ENCODE measurements at regions not wholly inside any gene's neighbourhood (a gene's known extent, or its start where the extent isn't known, plus 50 kb on each side); places are given as distances from the start of the nearest gene placed in this dataset.

GRCh38 chr18:73688161-73688560 is 459.5 kb downstream of the FBXO15 start:
- no peak for TF ChIP-seq POLR2A (IDR thresholded peaks at IDR 0.05)
- TF ChIP-seq CTCF (IDR thresholded peaks at IDR 0.05) = no peak

Data from vagina (tissue), 2 donors.